HepG2 (cell line): ENCODE measurements at regions not wholly inside any gene's neighbourhood (a gene's known extent, or its start where the extent isn't known, plus 50 kb on each side); places are given as distances from the start of the nearest gene placed in this dataset.

Experiments
- ATAC-seq: fragments of 200-7000 bp; cut with Tn5 transposase; 3 replicates; pipeline ENCODE4 v1.9.1; 2020; ENCODE audit warnings: mild to moderate bottlenecking, moderate library complexity
- BruUV-seq: library from RNA; stranded (reverse); fragments of 400-500 nt; replicated peaks from 2 replicates; lab custom pipeline; 2021; lab: Mats Ljungman, UMichigan
- CTCF ChIA-PET: fragments of 300-600 bp; formaldehyde crosslinking; extraction: SDS; loops from one replicate; lab custom pipeline; 2021; ENCODE audit warnings: low total read pairs, inconsistent platforms, low intra/inter-chr PET ratio; lab: Yijun Ruan, JAX
- POLR2A ChIA-PET: fragments of 350-600 bp; sonication (Branson Sonifier 250); formaldehyde crosslinking; loops from one replicate; lab custom pipeline; 2020; ENCODE audit warnings: antibody characterized with exemption, inconsistent platforms; lab: Yijun Ruan, JAX
- DNase-seq: peaks from one replicate; pipeline ENCODE4 v3.0.0-alpha.2; 2015; ENCODE audit warnings: low spot score
- FAIRE-seq: peaks from 3 replicates; lab custom pipeline; 2011; peaks lifted over from hg19 to GRCh38; lab: Jason Lieb, UNC
- H2AFZ ChIP-seq: one replicate; pipeline ENCODE4 v1.6.1; 2011; ENCODE audit warnings: low read length, inconsistent platforms
- H3K27ac ChIP-seq: fragments of 300-600 bp; 3 replicates; pipeline ENCODE4 v1.8.0; 2011; ENCODE audit warnings: mixed run types, mild to moderate bottlenecking, mixed read lengths, low read length, inconsistent platforms; ENCODE audit not compliant: insufficient read depth; ENCODE audit errors: extremely low read length
- H3K27me3 ChIP-seq, 2 experiments: fragments of 200-600 bp in 1 of 2; 2 replicates in 1 of 2; 3 replicates in 1 of 2; pipeline versions ENCODE4 v1.6.0 to v1.8.0; 2011; ENCODE audit warnings: low read length in 2 of 2, mild to moderate bottlenecking in 2 of 2, moderate library complexity in 2 of 2, inconsistent platforms in 1 of 2; ENCODE audit not compliant: insufficient read depth in 2 of 2, control insufficient read depth in 1 of 2
- H3K36me3 ChIP-seq, 2 experiments: fragments of 200-600 bp in 1 of 2; replicated peaks in 1 of 2; 2 replicates in 1 of 2; 3 replicates in 1 of 2; pipeline versions ENCODE4 v1.5.1 to v1.8.0; 2011; ENCODE audit warnings: low read length in 2 of 2, inconsistent platforms in 1 of 2; ENCODE audit not compliant: insufficient read depth in 2 of 2, control insufficient read depth in 1 of 2
- H3K4me1 ChIP-seq: 2 replicates; pipeline ENCODE4 v1.5.1; 2012; ENCODE audit warnings: low read length, inconsistent platforms; ENCODE audit not compliant: insufficient read depth
- H3K4me2 ChIP-seq: 2 replicates; pipeline ENCODE4 v1.6.0; 2011; ENCODE audit warnings: low read depth, low read length, inconsistent platforms
- H3K4me3 ChIP-seq, 3 experiments: fragments of 200-600 bp in 1 of 3; sonication (generic), shearing (Covaris generic) in 1 of 3; replicated peaks in 1 of 3; 2 replicates each; pipeline ENCODE4 v1.5.1; 2011 to 2016; ENCODE audit warnings: low read length in 3 of 3, inconsistent platforms in 2 of 3, low read depth in 2 of 3, mild to moderate bottlenecking in 2 of 3, control low read depth in 1 of 3, mixed read lengths in 1 of 3; ENCODE audit not compliant: insufficient read depth in 1 of 3
- H3K79me2 ChIP-seq: one replicate; pipeline ENCODE4 v1.6.1; 2011; ENCODE audit warnings: low read length, inconsistent platforms; ENCODE audit not compliant: insufficient read depth
- H3K9ac ChIP-seq: 2 replicates; pipeline ENCODE4 v1.6.0; 2011; ENCODE audit warnings: mild to moderate bottlenecking, low read depth, low read length, inconsistent platforms; ENCODE audit not compliant: insufficient read depth
- H3K9me3 ChIP-seq: 2 replicates; pipeline ENCODE4 v1.5.1; 2012; ENCODE audit warnings: mild to moderate bottlenecking, low read length
- H4K20me1 ChIP-seq: 2 replicates; pipeline ENCODE4 v1.6.0; 2011; ENCODE audit warnings: inconsistent platforms, mild to moderate bottlenecking, low read length, moderate library complexity; ENCODE audit not compliant: insufficient read depth
- CENPX ChIP-seq: sonication (generic); formaldehyde crosslinking; IDR thresholded peaks from 2 replicates; pipeline ENCODE4 v1.9.0; 2021; ENCODE audit warnings: mild to moderate bottlenecking, missing genetic modification reagents, moderate library complexity
- KLF6 ChIP-seq: IDR thresholded peaks from 2 replicates; pipeline ENCODE4 v1.8.0; 2016; ENCODE audit warnings: missing biosample characterization, missing genetic modification reagents
- MIXL1 ChIP-seq: IDR thresholded peaks from 2 replicates; pipeline ENCODE4 v1.6.1; 2016
- PLSCR1 ChIP-seq: sonication (generic); formaldehyde crosslinking; IDR thresholded peaks from 2 replicates; pipeline ENCODE4 v1.5.0; 2020; ENCODE audit warnings: missing genetic modification reagents, mild to moderate bottlenecking, borderline replicate concordance
- THAP7 ChIP-seq: sonication (generic); formaldehyde crosslinking; IDR thresholded peaks from 2 replicates; pipeline ENCODE4 v1.8.1; 2023; ENCODE audit warnings: mild to moderate bottlenecking, missing genetic modification reagents
- TRIM24 ChIP-seq: sonication (generic); formaldehyde crosslinking; IDR thresholded peaks from 2 replicates; pipeline ENCODE4 v1.8.0; 2022; ENCODE audit warnings: mild to moderate bottlenecking, missing genetic modification reagents
- ZNF263 ChIP-seq: sonication (generic); formaldehyde crosslinking; IDR thresholded peaks from 2 replicates; pipeline ENCODE4 v1.4.0; 2020; ENCODE audit warnings: missing genetic modification reagents
- ZNF614 ChIP-seq: IDR thresholded peaks from 2 replicates; pipeline ENCODE4 v1.6.1; 2018; ENCODE audit warnings: missing biosample characterization, missing genetic modification reagents, inconsistent platforms, borderline replicate concordance
- ZNF883 ChIP-seq: sonication (generic); formaldehyde crosslinking; IDR thresholded peaks from 2 replicates; pipeline ENCODE4 v1.5.1; 2020; ENCODE audit warnings: mild to moderate bottlenecking, missing genetic modification reagents; ENCODE audit errors: not compliant biosample characterization
- ZSCAN22 ChIP-seq: sonication (generic); formaldehyde crosslinking; IDR thresholded peaks from 2 replicates; pipeline ENCODE4 v1.4.0; 2020; ENCODE audit warnings: mild to moderate bottlenecking, missing genetic modification reagents
- WGBS: methylation state at CpG from one replicate; pipeline ENCODE4 v1.1.6; 2017; ENCODE audit warnings: low lambda C conversion rate; 5-methylcytosine and 5-hydroxymethylcytosine counted together
- in situ Hi-C: cut with HindIII; loops from 2 replicates; pipeline ENCODE4 v1.10.0; 2017; ENCODE audit warnings: low pct_unique_long_range_greater_than_20kb; ENCODE audit not compliant: extremely low pct_ligation_motif_present
- intact Hi-C: fragments of 100-400 bp; cut with micrococcal nuclease; formaldehyde crosslinking; loops from one replicate; pipeline ENCODE4 v1.10.0; 2022; ENCODE audit not compliant: unreplicated experiment

- DNase-seq (no peak), ATAC-seq (no peak), FAIRE-seq (no peak)
- no TSS peak for BruUV-seq
- Histone ChIP-seq H3K36me3 (no peaks in the 10 kb centered on the region), H3K4me1 (no peaks in the 10 kb centered on the region), H3K4me2 (no peak overlapping the region), H3K27me3 (peaks cover 3 to 17% of the 10 kb centered on the region in 2 experiments; a peak in 1 of 5 replicates), H2AFZ (no peak overlapping the region), H3K9ac (no peak overlapping the region), H3K4me3 (no peak overlapping the region), H3K79me2 (no peaks in the 10 kb centered on the region), H3K27ac (no peak overlapping the region), H4K20me1 (no peaks in the 10 kb centered on the region), H3K9me3 (no peaks in the 10 kb centered on the region)
- in situ Hi-C loops (no loop called here), intact Hi-C loops (no loop called here)
- WGBS: 10% methylated on average over 1 of the region's 1 CpG
- POLR2A ChIA-PET: no interaction called here
- no peak for TF ChIP-seq TRIM24 (CRISPR knock-in tag)
- TF ChIP-seq ZSCAN22 (CRISPR knock-in tag): peak; percentile 88
- TF ChIP-seq ZNF263 (CRISPR knock-in tag): peak; percentile 6; the same call in 1 of the 2 replicates
- CTCF ChIA-PET: no interaction called here
These were observed 409.2 kb upstream of the MYT1L start for GRCh38 chr2:2740238-2740775.

GRCh38 chr2:2739231-2739795 lies 408.2 kb upstream of the MYT1L start:
- no peaks in the 10 kb centered on the region for H3K79me2 ChIP-seq
- H3K4me2 ChIP-seq: no peak overlapping the region
- no peak overlapping the region for H3K9ac ChIP-seq
- TF ChIP-seq THAP7 (CRISPR knock-in tag): no peak
- no peak for TF ChIP-seq CENPX (CRISPR knock-in tag)
- no peak for TF ChIP-seq KLF6
- no peak for TF ChIP-seq ZNF614 (CRISPR knock-in tag)
- TF ChIP-seq MIXL1 (CRISPR knock-in tag): no peak
- TF ChIP-seq PLSCR1 (CRISPR knock-in tag): no peak
- no peak for TF ChIP-seq ZNF883 (CRISPR knock-in tag)
- FAIRE-seq (no peak), ATAC-seq (no peak; the same call in 1 of the 3 replicates), DNase-seq (no peak)
- H3K4me1 ChIP-seq: no peaks in the 10 kb centered on the region
- peaks cover 3 to 14% of the 10 kb centered on the region in 2 experiments; a peak in 2 of 5 replicates for H3K27me3 ChIP-seq
- ChIA-PET POLR2A (no interaction called here), CTCF (no interaction called here)
- no peaks in the 10 kb centered on the region for H3K36me3 ChIP-seq
- no peak overlapping the region for H2AFZ ChIP-seq
- H3K27ac ChIP-seq: no peak overlapping the region
- intact Hi-C loops: no loop called here
- BruUV-seq: no TSS peak
- in situ Hi-C loops: no loop called here
- WGBS: 20% methylated on average over 5 of the region's 9 CpGs
- H3K4me3 ChIP-seq: no peak overlapping the region
- no peaks in the 10 kb centered on the region for H3K9me3 ChIP-seq
- no peaks in the 10 kb centered on the region for H4K20me1 ChIP-seq
